Cardiac muscle cell (in vitro differentiated cells and primary cell): ENCODE measurements at regions not wholly inside any gene's neighbourhood (a gene's known extent, or its start where the extent isn't known, plus 50 kb on each side); places are given as distances from the start of the nearest gene placed in this dataset.

Source experiments
- DNase-seq, 2 donors: peaks; one replicate each; pipeline versions ENCODE4 v3.0.0 to v3.0.0-alpha.2; 2010 to 2017; ENCODE audit warnings: low read depth in 1 of 2, low spot score in 1 of 2
- H3K27ac ChIP-seq: fragments of 200-600 bp; sonication (generic); 2 replicates; pipeline ENCODE4 v1.5.1; 2016
- H3K27me3 ChIP-seq: fragments of 200-600 bp; sonication (generic); 2 replicates; pipeline ENCODE4 v1.6.0; 2016; ENCODE audit warnings: control low read depth
- H3K36me3 ChIP-seq: fragments of 200-600 bp; sonication (generic); 2 replicates; pipeline ENCODE4 v1.5.1; 2016; ENCODE audit warnings: control low read depth
- H3K4me1 ChIP-seq: fragments of 200-600 bp; sonication (generic); 2 replicates; pipeline ENCODE4 v1.8.1; 2017; ENCODE audit warnings: low read depth, mild to moderate bottlenecking, mixed run types
- H3K4me3 ChIP-seq: fragments of 200-600 bp; sonication (generic); 2 replicates; pipeline ENCODE4 v1.5.1; 2016; ENCODE audit warnings: mild to moderate bottlenecking
- H3K9me3 ChIP-seq: fragments of 200-600 bp; sonication (generic); 2 replicates; pipeline ENCODE4 v1.5.1; 2017; ENCODE audit warnings: low read depth, mild to moderate bottlenecking, control low read depth
- CTCF ChIP-seq: IDR thresholded peaks from 2 replicates; pipeline ENCODE4 v1.5.1; 2012; ENCODE audit warnings: low read depth, mild to moderate bottlenecking, low read length

GRCh38 chr6:50276771-50277261, 227.1 kb upstream of the DEFB112 start:
- Histone ChIP-seq H3K27ac (no peak overlapping the region), H3K9me3 (no peaks in the 10 kb centered on the region), H3K27me3 (no peaks in the 10 kb centered on the region), H3K36me3 (no peaks in the 10 kb centered on the region), H3K4me3 (no peak overlapping the region), H3K4me1 (peaks cover 17% of the 10 kb centered on the region)
- no peak for TF ChIP-seq CTCF
- no peak for DNase-seq

- TF ChIP-seq CTCF = no peak
- Histone ChIP-seq H3K27me3 (no peaks in the 10 kb centered on the region), H3K36me3 (no peaks in the 10 kb centered on the region), H3K9me3 (no peaks in the 10 kb centered on the region), H3K4me3 (no peak overlapping the region), H3K27ac (no peak overlapping the region), H3K4me1 (peaks cover 17% of the 10 kb centered on the region)
- no peak for DNase-seq
Measured at GRCh38 chr6:50277774-50278173, 228.0 kb upstream of the DEFB112 start.

GRCh38 chr6:50278663-50279062, 228.9 kb upstream of the DEFB112 start:
- no peak for TF ChIP-seq CTCF
- Histone ChIP-seq H3K27me3 (no peaks in the 10 kb centered on the region), H3K9me3 (no peaks in the 10 kb centered on the region), H3K4me3 (no peak overlapping the region), H3K36me3 (no peaks in the 10 kb centered on the region), H3K4me1 (peaks cover 17% of the 10 kb centered on the region), H3K27ac (no peak overlapping the region)
- no peak for DNase-seq

- H3K27ac ChIP-seq = no peak overlapping the region
- H3K36me3 ChIP-seq = no peaks in the 10 kb centered on the region
- H3K9me3 ChIP-seq = no peaks in the 10 kb centered on the region
- H3K4me1 ChIP-seq = no peaks in the 10 kb centered on the region
- TF ChIP-seq CTCF = no peak
- H3K4me3 ChIP-seq = no peak overlapping the region
- peaks cover 3% of the 10 kb centered on the region for H3K27me3 ChIP-seq
- no peak for DNase-seq
Measured at GRCh38 chr6:50285735-50286134, 236.0 kb upstream of the DEFB112 start.

GRCh38 chr6:50288241-50288640, 238.5 kb upstream of the DEFB112 start:
- H3K36me3 ChIP-seq = no peaks in the 10 kb centered on the region
- H3K4me1 ChIP-seq = peaks cover under 1% of the 10 kb centered on the region
- no peak for DNase-seq
- no peak for TF ChIP-seq CTCF
- H3K4me3 ChIP-seq = no peak overlapping the region
- peaks cover 3% of the 10 kb centered on the region for H3K27me3 ChIP-seq
- no peaks in the 10 kb centered on the region for H3K9me3 ChIP-seq
- H3K27ac ChIP-seq = no peak overlapping the region

- TF ChIP-seq CTCF = no peak
Measured at GRCh38 chr6:50288881-50289280, 239.2 kb upstream of the DEFB112 start.

More at GRCh38 chr6:50288881-50289280, 239.2 kb upstream of the DEFB112 start:
- no peak overlapping the region for H3K4me3 ChIP-seq
- peaks cover 3% of the 10 kb centered on the region for H3K27me3 ChIP-seq
- peaks cover 3% of the 10 kb centered on the region for H3K4me1 ChIP-seq
- no peaks in the 10 kb centered on the region for H3K9me3 ChIP-seq
- H3K36me3 ChIP-seq = no peaks in the 10 kb centered on the region
- no peak for DNase-seq
- H3K27ac ChIP-seq = no peak overlapping the region
